GM19351 (cell line): ENCODE measurements at regions not wholly inside any gene's neighbourhood (a gene's known extent, or its start where the extent isn't known, plus 50 kb on each side); places are given as distances from the start of the nearest gene placed in this dataset.
"Not testable (repeated sequence)": the region's sequence is repeated elsewhere in the genome, so short reads cannot be mapped to it uniquely, and the experiment has no call there.

Source experiments
- ATAC-seq: cut with Tn5 transposase; IDR thresholded peaks from one replicate; pipeline ENCODE4 v1.9.1; 2021; ENCODE audit warnings: mild to moderate bottlenecking, moderate library complexity; ENCODE audit not compliant: unreplicated experiment

- no peak for ATAC-seq
Observed at GRCh38 chr10:28354511-28354910, 51.6 kb upstream of the MPP7 start.

GRCh38 chr10:28355376-28355775 lies 52.5 kb upstream of the MPP7 start:
- no peak for ATAC-seq

DNA sequence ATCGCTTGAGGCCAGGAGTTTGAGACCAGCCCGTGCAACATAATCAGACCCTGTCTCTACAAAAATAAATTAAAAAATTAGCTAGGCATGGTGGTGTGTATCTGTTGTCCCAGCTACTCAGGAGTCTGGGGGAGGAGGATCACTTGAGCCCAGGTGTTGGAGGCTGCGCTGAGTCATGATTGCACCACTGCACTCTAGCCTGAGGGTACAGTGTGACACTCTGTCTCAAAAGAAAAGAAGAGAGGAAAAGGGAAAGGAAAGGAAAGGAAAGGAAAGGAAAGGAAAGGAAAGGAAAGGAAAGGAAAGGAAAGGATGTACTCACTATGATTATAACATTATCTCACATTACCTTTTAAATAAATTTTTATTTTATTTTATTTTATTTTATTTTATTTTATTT lies 56.5 kb upstream of the MPP7 start:
- ATAC-seq, result no peak

DNA sequence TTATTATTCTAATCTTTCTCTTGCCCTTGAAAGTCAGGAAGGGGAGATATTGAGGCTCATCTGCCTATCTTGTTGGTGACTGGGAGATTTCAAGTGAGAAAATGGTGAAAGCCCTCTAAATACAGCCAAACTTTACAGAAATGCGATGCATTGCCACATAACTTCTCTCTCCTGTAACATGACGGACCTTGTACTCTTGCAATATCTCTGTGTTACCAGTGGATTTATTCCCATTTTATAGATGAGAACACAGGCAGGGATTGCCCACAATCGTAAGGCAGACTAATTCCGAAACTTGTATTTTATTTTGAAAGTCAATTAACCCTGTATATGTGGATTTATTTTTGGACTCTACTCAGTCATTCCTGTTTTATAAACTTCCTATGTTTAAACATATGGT lies 57.3 kb upstream of the MPP7 start:
- no peak for ATAC-seq

- no peak for ATAC-seq
Observed at GRCh38 chr10:28363376-28363775, 60.5 kb upstream of the MPP7 start.

GRCh38 chr10:28365840-28366239 lies 63.0 kb upstream of the MPP7 start:
- ATAC-seq, result no peak

DNA sequence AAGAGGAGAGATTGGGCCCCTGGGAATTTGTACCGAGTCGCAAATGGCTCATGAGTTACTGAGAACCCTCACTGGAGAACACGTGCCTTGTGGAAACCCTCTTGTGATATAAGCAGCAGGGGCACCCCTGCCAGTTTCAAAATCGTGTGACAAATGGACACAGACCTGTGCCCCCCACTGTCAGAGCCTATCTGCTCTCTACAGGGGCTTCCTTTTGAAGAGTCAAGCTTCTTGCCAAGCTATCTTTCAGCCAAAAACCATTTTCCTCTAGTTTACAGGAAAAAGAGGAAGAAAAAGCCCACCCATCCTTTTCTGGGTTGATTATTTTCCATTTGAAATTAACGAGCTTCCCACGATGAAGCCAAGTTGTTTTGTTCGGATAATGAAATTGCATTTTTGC lies 64.1 kb upstream of the MPP7 start:
- ATAC-seq, result no peak

DNA sequence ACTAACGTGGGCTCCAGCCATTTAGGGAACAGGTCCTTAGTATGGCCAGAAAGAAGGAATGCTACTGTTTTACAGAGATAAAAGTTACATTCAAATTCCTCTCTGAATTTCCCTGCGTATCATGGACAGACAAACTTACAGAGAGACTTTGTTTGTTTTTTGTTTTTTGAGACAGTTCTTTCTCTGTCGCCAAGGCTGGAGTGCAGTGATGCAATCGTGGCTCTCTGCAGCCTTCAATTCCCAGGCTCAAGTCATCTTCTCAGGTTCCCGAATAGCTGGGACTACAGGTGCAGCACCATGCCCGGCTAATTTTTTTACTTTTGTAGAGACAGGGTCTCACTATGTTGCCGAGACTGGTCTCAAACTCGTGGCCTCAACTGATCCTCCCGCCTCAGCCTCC lies 64.5 kb upstream of the MPP7 start:
- no peak for ATAC-seq

GRCh38 chr10:28367929-28368484 lies 65.1 kb upstream of the MPP7 start:
- ATAC-seq, result peak; percentile 98

DNA sequence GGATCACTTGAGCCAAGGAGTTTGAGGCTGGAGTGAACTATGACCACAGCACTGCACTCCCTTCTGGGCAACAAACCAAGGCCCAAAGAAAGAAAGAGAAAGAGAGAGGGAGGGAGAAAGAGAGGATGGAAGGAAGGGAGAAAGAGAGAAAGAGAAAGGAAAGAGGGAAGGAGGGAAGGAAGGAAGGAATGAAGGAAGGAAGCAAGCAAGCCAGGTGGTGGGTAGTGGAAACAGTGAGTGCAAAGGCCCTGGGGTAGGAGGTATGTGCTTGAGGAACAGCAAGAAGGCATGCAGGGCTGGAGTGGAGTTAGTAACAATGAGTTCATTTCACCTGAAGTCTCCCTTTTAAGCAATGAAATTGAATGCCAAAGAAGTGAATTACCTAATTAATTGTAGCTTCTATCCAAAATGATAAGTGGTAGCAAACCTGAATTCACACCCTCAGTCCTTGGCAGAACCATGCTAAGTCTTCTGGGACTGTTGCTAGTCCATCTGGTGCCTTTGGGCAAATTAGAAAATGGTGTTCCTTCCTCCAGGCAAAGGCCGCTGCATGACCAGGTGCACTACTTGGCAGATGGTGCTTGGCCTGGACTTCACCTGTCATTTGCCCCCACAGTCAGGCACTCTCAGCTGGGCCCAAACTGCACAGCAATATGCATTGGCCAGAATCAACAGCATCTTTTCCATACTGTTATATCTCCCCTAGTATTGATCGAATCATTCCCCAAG lies 67.4 kb upstream of the MPP7 start:
- no peak for ATAC-seq

- not testable (repeated sequence) for ATAC-seq
Observed at GRCh38 chr10:28371638-28372037, 68.8 kb upstream of the MPP7 start.

- ATAC-seq, result no peak
Observed at GRCh38 chr10:28374036-28374435, 71.2 kb upstream of the MPP7 start.

GRCh38 chr10:28375399-28376354 lies 72.8 kb upstream of the MPP7 start:
- ATAC-seq, result no peak

DNA sequence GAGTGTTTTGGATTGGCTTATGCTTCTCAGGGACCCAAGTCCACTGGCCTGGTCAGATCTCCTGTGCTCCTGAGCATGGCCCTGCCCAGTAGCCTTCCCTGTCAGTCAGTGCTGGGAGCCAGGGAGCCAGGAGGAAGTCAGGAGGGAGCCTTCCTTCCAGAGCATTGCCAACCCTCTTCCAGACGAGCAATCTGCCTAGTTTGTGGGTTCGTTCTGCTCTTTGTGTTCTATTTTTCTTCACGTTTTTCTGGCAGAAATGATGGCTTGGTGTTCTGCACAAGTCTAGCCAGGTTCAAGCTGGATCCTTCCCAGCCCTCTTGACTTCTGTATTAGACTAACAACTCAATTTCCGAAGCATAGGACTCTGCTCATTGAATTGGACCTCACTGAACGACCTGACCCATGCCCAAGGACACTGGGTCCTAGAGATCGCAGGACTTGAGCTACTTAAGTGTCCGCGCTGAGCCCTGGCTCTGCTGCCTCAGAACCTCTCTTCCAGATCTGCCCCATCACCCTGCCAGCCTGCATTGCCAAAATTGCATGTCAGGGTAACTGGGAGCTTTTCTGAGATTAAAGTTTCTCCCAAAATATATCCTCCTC lies 76.2 kb upstream of the MPP7 start:
- ATAC-seq, result no peak

DNA sequence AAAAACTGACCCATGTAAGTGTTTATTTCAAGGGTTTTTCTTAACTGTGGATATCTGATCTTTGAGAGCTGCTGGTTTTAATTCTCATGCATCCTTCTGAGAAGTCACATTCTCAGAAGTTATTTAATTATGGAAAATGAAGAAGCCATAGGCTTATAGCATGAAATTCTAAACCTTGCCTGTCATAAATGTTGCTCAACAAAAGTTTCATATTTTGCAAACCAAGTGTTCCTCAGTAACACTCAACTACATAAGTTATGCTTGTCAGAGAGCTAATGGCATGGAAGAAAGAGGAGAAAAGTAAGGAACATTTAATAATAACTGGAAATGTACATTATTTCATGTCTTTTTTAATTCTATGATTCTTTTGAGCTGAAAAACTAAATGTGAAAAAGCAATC lies 78.6 kb upstream of the MPP7 start:
- no peak for ATAC-seq

GRCh38 chr10:28381903-28382347 lies 79.1 kb upstream of the MPP7 start:
- ATAC-seq, result peak; percentile 97

DNA sequence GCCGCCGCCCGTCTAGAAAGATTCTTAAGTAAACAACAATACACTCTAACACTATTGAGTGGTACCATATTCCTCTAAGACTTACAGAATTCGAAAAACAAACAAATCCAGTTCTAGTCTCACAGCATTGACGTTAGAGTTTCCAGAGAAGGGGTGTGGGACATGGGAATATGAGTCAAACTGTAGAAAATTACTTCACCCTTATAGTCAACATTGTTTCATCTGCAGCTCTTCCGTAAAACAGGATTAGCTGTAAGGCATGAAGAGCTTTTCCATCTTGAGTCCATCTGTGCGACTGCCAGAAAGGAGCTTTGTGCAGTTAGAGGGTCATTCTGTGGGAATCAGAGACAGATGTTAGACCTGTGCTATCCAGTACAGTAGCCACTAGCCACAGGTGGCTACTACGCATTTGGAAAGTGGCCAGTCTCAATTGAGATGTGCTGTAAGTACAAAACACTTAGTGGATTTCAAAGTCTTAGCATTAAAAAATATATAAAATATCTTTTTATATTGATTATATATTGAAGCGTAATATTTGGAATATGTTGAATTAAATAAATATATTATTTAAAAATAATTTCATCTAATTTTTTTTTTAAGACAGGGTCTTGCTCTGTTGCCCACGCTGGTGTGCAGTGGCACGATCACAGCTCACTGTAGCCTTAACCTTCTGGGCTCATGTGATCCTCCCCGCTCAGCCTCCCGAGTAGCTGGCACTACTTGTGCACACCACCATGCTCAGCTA lies 79.8 kb upstream of the MPP7 start:
- no peak for ATAC-seq

GRCh38 chr10:28384557-28384956 lies 81.7 kb upstream of the MPP7 start:
- ATAC-seq, result no peak

DNA sequence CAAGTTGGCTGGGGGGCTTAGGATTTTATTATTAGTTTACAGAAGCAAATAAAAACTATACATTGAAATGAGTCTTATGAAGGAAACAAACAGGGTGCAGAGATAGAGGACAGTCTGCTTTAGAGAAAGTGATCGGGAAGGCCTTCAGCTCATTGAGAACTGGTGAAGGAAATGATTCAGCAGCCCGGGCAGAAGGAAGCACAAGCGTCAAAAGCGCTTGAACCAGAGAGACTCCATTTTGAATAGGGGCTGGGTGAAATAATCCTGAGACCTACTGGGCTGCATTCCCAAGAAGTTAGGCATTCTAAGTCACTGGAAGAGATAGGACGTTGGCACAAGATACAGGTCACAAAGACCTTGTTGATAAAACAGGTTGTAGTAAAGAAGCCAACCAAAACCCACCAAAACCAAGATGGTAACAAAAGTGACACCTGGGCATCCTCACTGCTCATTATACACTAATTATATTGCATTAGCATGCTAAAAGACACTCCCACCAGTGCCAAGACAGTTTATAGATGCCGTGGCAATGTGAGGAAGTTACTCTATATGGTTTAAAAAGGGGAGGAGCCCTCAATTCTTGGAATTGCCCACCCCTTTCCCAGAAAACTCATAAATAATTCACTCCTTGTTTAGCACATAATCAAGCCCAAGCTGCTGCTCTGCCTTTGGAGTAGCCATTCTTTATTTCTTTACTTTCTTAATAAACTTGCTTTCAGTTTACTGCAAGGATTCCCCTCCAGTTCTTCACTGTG lies 83.1 kb upstream of the MPP7 start:
- ATAC-seq, result no peak

GRCh38 chr10:28386503-28386868 lies 83.6 kb upstream of the MPP7 start:
- ATAC-seq, result no peak
